GM20000 (cell line): ENCODE measurements at regions not wholly inside any gene's neighbourhood (a gene's known extent, or its start where the extent isn't known, plus 50 kb on each side); places are given as distances from the start of the nearest gene placed in this dataset.
"Not testable (repeated sequence)": the region's sequence is repeated elsewhere in the genome, so short reads cannot be mapped to it uniquely, and the experiment has no call there.

Experiments
- DNase-seq: peaks from one replicate; pipeline ENCODE4 v3.0.0; 2012; ENCODE audit warnings: low spot score
- TF ChIP-seq, protein P1 (sequence below): IDR thresholded peaks from 2 replicates; pipeline ENCODE4 v1.5.1; 2012; ENCODE audit warnings: mild to moderate bottlenecking, control low read depth; ENCODE audit errors: extremely low read depth, missing control alignments

DNA sequence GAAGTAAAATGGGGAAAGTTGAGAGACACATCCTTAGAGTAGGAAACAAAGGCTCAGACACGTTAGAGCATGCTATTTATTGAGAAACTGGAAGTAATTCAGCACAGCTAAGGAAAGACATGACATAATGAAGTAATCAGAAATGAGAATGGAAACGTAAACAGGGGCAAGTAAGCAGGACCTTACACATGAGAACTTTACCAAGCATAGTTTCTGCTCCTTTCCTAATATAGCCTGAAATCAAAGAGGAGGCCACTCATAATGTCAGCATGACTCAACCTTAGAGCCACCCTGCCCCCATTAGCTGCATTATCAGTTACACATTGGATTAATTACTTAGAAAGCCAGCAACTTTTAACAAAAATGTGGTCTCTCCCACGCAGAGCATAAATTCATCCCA, 558.3 kb upstream of the GRIA3 start:
- TF ChIP-seq, protein P1, sequence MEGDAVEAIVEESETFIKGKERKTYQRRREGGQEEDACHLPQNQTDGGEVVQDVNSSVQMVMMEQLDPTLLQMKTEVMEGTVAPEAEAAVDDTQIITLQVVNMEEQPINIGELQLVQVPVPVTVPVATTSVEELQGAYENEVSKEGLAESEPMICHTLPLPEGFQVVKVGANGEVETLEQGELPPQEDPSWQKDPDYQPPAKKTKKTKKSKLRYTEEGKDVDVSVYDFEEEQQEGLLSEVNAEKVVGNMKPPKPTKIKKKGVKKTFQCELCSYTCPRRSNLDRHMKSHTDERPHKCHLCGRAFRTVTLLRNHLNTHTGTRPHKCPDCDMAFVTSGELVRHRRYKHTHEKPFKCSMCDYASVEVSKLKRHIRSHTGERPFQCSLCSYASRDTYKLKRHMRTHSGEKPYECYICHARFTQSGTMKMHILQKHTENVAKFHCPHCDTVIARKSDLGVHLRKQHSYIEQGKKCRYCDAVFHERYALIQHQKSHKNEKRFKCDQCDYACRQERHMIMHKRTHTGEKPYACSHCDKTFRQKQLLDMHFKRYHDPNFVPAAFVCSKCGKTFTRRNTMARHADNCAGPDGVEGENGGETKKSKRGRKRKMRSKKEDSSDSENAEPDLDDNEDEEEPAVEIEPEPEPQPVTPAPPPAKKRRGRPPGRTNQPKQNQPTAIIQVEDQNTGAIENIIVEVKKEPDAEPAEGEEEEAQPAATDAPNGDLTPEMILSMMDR: no peak
- peak; percentile 1 for DNase-seq

DNA sequence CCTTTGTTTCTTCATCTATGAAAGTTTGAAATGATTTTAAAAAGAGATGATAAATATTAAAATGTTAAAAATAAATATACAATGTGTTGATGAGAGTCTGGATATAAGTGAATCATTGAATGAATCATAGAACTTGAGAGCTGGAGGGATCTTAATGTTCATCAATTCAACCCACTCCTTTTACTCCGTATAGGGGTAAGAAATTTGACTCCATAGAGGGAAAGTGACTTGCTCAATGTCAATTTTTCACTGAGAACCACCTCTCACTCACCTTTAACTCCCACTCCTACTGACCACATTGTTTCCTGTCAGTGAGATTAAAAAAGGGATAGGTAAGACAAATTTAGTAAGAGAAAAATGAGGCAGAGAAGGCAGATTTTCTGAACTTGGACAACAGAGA, 557.2 kb upstream of the GRIA3 start:
- TF ChIP-seq, protein P1: no peak
- DNase-seq: no peak

DNA sequence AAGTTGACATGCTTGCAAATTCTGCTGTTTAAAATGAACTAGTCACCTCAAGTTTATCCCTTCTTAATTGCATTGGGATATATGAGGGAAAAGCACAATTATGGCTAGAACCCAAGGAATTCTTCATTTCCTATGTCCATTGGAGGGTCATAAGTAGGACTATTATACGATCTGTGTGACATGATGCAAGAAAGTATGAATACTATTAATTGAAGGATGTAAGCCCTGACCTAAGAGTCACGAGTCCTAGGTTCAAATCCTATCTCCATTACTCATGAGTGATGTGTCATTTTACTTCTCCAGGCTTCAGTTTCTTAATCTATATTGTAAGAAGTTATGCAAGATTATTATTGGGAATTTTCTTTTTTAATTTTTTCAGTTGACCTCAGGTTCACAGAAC, 542.9 kb upstream of the GRIA3 start:
- TF ChIP-seq, protein P1: no peak
- DNase-seq: no peak

DNA sequence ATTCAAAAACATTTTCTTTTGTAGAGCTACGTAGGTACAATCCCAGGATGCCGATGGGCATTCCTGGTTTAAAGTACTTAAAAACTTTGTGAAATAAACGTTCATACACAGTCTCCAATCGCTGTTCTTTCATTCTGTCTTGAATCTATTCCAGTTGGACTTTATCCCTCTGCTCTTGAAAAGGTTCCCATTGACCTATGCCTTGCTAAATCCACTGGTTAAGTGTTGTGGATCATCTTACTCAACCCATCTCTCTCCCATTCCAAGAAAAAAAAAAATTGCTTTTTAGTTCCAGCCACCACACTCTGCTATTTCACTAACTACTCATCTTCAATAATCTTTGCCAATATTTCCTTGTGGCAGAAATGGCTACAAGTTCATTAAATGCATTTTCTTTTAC, 542.3 kb upstream of the GRIA3 start:
- TF ChIP-seq, protein P1: no peak
- DNase-seq: no peak

DNA sequence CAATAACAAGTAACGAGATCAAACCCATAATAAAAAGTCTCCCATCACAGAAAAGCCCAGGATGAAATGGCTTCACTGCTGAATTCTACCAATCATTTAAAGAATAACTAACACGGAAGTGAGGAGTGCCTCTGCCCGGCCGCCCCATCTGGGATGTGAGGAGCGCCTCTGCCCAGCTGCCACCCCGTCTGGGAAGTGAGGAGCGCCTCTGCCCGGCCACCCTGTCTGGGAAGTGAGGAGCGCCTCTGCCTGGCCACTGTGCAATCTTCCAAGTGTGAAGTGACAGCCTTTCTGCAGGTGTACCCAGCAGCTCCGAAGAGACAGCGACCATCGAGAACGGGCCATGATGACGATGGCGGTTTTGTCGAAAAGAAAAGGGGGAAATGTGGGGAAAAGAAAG, 528.8 kb upstream of the GRIA3 start:
- DNase-seq: not testable (repeated sequence)

DNA sequence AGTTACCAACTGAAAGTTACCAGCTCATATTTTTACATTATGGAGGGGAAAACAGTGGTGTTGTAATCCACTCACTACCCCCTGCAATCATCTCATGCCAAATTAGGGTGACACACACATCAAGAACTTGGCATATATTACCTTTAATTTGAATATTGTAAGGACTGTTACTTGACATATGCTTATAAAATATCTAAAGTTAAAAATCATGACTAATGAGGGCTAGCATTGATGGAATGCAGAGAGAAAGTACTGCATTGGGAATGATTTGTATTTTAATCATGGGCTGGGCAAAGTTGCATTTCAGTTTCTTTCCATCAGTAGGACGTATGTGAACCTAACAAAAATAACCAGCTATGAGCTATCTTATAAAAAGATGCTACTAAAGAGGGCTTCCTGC, 517.5 kb upstream of the GRIA3 start:
- TF ChIP-seq, protein P1: no peak
- DNase-seq: no peak

DNA sequence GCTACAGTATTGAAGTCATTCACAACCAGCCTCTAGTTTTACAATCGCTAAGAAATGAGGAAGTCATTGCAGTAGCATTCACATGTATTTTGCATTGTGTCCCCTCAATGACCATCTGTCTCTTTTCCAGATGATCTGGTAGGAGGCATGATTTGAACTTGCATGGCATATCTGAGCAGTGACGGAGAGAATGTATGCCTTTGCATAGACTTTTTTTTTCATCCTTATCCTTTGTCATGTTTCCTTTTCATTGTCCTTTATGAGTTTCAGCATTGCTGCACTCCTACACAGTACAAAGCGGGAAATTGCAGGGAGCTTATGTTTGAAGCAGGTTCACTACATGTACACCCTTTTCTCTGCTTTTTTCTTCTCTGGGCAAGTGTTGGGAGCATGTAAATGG, 516.4 kb upstream of the GRIA3 start:
- DNase-seq: no peak
- TF ChIP-seq, protein P1: no peak

DNA sequence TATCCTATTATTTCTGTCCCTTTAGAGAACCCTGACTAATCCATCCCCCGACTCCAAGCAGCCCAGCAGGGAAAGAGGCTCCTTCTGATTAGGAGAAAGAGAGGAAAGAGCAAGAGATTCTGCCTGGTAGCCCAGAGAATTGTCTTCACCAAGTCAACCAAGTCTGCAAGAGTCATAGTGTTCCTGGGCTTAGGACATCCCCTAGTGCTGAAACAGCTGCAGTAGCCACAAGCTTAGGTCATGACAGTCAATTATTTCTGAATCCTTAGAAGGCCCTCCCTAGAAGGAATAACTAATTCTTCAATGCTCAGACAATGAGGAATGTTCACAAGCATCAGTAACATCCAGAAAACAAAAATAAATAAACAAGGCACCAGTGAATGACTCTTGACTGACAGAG, 480.3 kb upstream of the GRIA3 start:
- DNase-seq: no peak
- TF ChIP-seq, protein P1: no peak
